ENCODE measurements at regions not wholly inside any gene's neighbourhood (a gene's known extent, or its start where the extent isn't known, plus 50 kb on each side); places are given as distances from the start of the nearest gene placed in this dataset.
A peak's percentile ranks its signal among the peaks of the same experiment; 100 is the strongest.
"Not testable (repeated sequence)": the region's sequence is repeated elsewhere in the genome, so short reads cannot be mapped to it uniquely, and the experiment has no call there.

- no peak for DNase-seq (ENCODE audit: low read depth)
Measured at GRCh38 chr1:234902774-234903547, 225.7 kb downstream of the TOMM20 start.

GRCh38 chr1:234901491-234902049 lies 227.1 kb downstream of the TOMM20 start:
- DNase-seq (ENCODE audit: low read depth), result no peak

GRCh38 chr1:234900595-234900994 lies 228.0 kb downstream of the TOMM20 start:
- DNase-seq (ENCODE audit: low read depth), result peak; percentile 51

GRCh38 chr1:234899730-234900072 lies 228.9 kb downstream of the TOMM20 start:
- DNase-seq (ENCODE audit: low read depth), result no peak

- peak; percentile 83 for DNase-seq (ENCODE audit: low read depth)
Measured at GRCh38 chr1:234899041-234899729, 229.5 kb downstream of the TOMM20 start.

- DNase-seq (ENCODE audit: low read depth), result no peak
Measured at GRCh38 chr1:234898455-234899033, 230.1 kb downstream of the TOMM20 start.

GRCh38 chr1:234897754-234898454 lies 230.7 kb downstream of the TOMM20 start:
- DNase-seq (ENCODE audit: low read depth), result no peak

GRCh38 chr1:234897390-234897749 lies 231.3 kb downstream of the TOMM20 start:
- DNase-seq (ENCODE audit: low read depth), result no peak

- DNase-seq (ENCODE audit: low read depth), result no peak
Measured at GRCh38 chr1:234896477-234897389, 231.9 kb downstream of the TOMM20 start.

- peak; percentile 89 for DNase-seq (ENCODE audit: low read depth)
Measured at GRCh38 chr1:234893725-234894630, 234.7 kb downstream of the TOMM20 start.

- peak; percentile 39 for DNase-seq (ENCODE audit: low read depth)
Measured at GRCh38 chr1:234893359-234893724, 235.3 kb downstream of the TOMM20 start.

- DNase-seq (ENCODE audit: low read depth), result no peak
Measured at GRCh38 chr1:234892642-234893041, 236.0 kb downstream of the TOMM20 start.

GRCh38 chr1:234891427-234891826 lies 237.2 kb downstream of the TOMM20 start:
- DNase-seq (ENCODE audit: low read depth), result no peak

GRCh38 chr1:234889643-234890042 lies 239.0 kb downstream of the TOMM20 start:
- no peak for DNase-seq (ENCODE audit: low read depth)

GRCh38 chr1:234888247-234888646 lies 240.4 kb downstream of the TOMM20 start:
- DNase-seq (ENCODE audit: low read depth), result not testable (repeated sequence)

- peak; percentile 68 for DNase-seq (ENCODE audit: low read depth)
Measured at GRCh38 chr1:234887016-234887900, 241.4 kb downstream of the TOMM20 start.

GRCh38 chr1:234886081-234886984 lies 242.3 kb downstream of the TOMM20 start:
- DNase-seq (ENCODE audit: low read depth), result no peak

- peak; percentile 65 for DNase-seq (ENCODE audit: low read depth)
Measured at GRCh38 chr1:234885601-234886000, 243.0 kb downstream of the TOMM20 start.
